HepG2 (cell line): ENCODE measurements at regions not wholly inside any gene's neighbourhood (a gene's known extent, or its start where the extent isn't known, plus 50 kb on each side); places are given as distances from the start of the nearest gene placed in this dataset.

Source experiments
- ATF1 ChIP-seq: IDR thresholded peaks from 2 replicates; pipeline ENCODE4 v1.6.1; 2016; ENCODE audit warnings: mild to moderate bottlenecking, control low read depth
- MAFF ChIP-seq: IDR thresholded peaks from 2 replicates; pipeline ENCODE4 v1.6.1; 2011; ENCODE audit warnings: low read depth, low read length, improper control_type of control experiment
- MYC ChIP-seq: sonication (generic); formaldehyde crosslinking; IDR thresholded peaks from 2 replicates; pipeline ENCODE4 v1.9.0; 2021; ENCODE audit warnings: missing genetic modification reagents, borderline replicate concordance
- POLR2A ChIP-seq, 2 experiments: IDR thresholded peaks; 2 replicates each; pipeline ENCODE4 v1.6.1; 2011; ENCODE audit warnings: low read depth in 2 of 2, low read length in 2 of 2, mild to moderate bottlenecking in 1 of 2, moderate library complexity in 1 of 2; ENCODE audit not compliant: insufficient read depth in 1 of 2
- RELA ChIP-seq: sonication (generic); formaldehyde crosslinking; IDR thresholded peaks from 2 replicates; pipeline ENCODE4 v1.4.0; 2020; ENCODE audit warnings: missing genetic modification reagents
- SMC3 ChIP-seq: IDR thresholded peaks from 2 replicates; pipeline ENCODE4 v1.6.1; 2011; ENCODE audit warnings: low read length, improper control_type of control experiment
- ZC3H4 ChIP-seq: sonication (generic); formaldehyde crosslinking; IDR thresholded peaks from 2 replicates; pipeline ENCODE4 v1.4.0; 2020; ENCODE audit warnings: missing genetic modification reagents, borderline replicate concordance
- ZFX ChIP-seq: sonication (generic); formaldehyde crosslinking; IDR thresholded peaks from 2 replicates; pipeline ENCODE4 v1.4.0; 2020; ENCODE audit warnings: mild to moderate bottlenecking, low read depth, missing genetic modification reagents, moderate library complexity
- ZNF205 ChIP-seq: IDR thresholded peaks from 2 replicates; pipeline ENCODE4 v1.6.1; 2018; ENCODE audit warnings: missing biosample characterization, missing genetic modification reagents
- ZSCAN31 ChIP-seq: sonication (generic); formaldehyde crosslinking; IDR thresholded peaks from 2 replicates; pipeline ENCODE4 v1.5.0; 2020; ENCODE audit warnings: low read depth, mild to moderate bottlenecking, missing genetic modification reagents
- TF ChIP-seq, protein P1 (sequence below), 2 experiments: fragments of 450-650 bp in 1 of 2; sonication (generic) in 1 of 2; formaldehyde crosslinking; IDR thresholded peaks; 2 replicates each; pipeline versions ENCODE4 v1.5.0 to v1.8.0; 2020 to 2022; ENCODE audit warnings: mild to moderate bottlenecking in 1 of 2, missing genetic modification reagents in 1 of 2
- TF ChIP-seq, protein P2 (sequence below), 2 experiments: IDR thresholded peaks; 2 replicates each; pipeline ENCODE4 v1.6.1; 2011 to 2012; ENCODE audit warnings: low read length in 2 of 2, borderline replicate concordance in 1 of 2, low read depth in 1 of 2, mild to moderate bottlenecking in 1 of 2, moderate library complexity in 1 of 2
- TF ChIP-seq, protein P3 (sequence below): IDR thresholded peaks from 2 replicates; pipeline ENCODE4 v1.4.0; 2020; ENCODE audit warnings: mild to moderate bottlenecking, missing genetic modification reagents
- TF ChIP-seq, protein P4 (sequence below): sonication (generic); formaldehyde crosslinking; IDR thresholded peaks from 2 replicates; pipeline ENCODE4 v1.4.0; 2020; ENCODE audit warnings: missing genetic modification reagents, borderline replicate concordance

DNA sequence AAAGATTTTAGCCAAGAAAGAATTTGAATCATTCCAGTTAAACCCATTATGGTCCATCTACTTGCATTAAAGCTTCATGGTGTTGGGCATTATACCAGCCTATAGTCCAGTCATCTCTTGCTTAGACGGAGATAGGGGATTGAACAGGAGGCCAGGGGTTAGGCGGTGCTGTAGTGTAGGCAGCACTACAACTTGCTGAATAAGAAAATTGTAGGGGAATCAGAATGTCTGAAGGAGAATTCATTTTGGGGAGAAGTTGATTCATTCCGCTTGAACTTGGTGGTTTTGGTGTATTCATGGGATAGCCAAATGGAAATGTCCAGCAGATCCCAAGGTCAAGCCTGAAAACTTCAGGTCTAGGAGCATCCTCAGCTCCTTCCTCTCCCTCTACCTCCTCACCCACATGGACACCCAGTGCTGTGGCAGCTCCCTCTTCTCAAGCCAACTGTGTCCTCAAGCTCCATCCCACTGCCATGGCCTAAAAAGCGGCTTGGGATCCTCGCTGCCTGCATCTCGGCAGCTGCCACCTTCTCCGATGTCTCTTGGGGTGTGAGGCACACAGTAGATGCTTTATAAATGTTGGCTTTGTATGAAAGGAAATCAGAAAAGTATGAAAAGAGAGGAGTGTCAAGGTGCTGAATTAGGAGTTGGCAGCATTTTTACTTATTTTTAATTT lies 63.6 kb upstream of the MNX1 start:
- TF ChIP-seq, protein P1, sequence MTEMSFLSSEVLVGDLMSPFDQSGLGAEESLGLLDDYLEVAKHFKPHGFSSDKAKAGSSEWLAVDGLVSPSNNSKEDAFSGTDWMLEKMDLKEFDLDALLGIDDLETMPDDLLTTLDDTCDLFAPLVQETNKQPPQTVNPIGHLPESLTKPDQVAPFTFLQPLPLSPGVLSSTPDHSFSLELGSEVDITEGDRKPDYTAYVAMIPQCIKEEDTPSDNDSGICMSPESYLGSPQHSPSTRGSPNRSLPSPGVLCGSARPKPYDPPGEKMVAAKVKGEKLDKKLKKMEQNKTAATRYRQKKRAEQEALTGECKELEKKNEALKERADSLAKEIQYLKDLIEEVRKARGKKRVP (CRISPR knock-in tag; IDR thresholded peaks at IDR 0.05) = no peak
- TF ChIP-seq MAFF (no peak), ZFX (CRISPR knock-in tag) (no peak), ZSCAN31 (CRISPR knock-in tag) (no peak), ATF1 (CRISPR knock-in tag) (no peak), RELA (CRISPR knock-in tag) (no peak), ZC3H4 (CRISPR knock-in tag) (no peak), MYC (CRISPR knock-in tag) (no peak), POLR2A (IDR thresholded peaks at IDR 0.05; ENCODE audit: insufficient read depth in 1 of 2, low read depth in 2 of 2, low read length in 2 of 2) (no peak), SMC3 (no peak), ZNF205 (CRISPR knock-in tag) (no peak)
- TF ChIP-seq, protein P2, sequence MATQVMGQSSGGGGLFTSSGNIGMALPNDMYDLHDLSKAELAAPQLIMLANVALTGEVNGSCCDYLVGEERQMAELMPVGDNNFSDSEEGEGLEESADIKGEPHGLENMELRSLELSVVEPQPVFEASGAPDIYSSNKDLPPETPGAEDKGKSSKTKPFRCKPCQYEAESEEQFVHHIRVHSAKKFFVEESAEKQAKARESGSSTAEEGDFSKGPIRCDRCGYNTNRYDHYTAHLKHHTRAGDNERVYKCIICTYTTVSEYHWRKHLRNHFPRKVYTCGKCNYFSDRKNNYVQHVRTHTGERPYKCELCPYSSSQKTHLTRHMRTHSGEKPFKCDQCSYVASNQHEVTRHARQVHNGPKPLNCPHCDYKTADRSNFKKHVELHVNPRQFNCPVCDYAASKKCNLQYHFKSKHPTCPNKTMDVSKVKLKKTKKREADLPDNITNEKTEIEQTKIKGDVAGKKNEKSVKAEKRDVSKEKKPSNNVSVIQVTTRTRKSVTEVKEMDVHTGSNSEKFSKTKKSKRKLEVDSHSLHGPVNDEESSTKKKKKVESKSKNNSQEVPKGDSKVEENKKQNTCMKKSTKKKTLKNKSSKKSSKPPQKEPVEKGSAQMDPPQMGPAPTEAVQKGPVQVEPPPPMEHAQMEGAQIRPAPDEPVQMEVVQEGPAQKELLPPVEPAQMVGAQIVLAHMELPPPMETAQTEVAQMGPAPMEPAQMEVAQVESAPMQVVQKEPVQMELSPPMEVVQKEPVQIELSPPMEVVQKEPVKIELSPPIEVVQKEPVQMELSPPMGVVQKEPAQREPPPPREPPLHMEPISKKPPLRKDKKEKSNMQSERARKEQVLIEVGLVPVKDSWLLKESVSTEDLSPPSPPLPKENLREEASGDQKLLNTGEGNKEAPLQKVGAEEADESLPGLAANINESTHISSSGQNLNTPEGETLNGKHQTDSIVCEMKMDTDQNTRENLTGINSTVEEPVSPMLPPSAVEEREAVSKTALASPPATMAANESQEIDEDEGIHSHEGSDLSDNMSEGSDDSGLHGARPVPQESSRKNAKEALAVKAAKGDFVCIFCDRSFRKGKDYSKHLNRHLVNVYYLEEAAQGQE (IDR thresholded peaks at IDR 0.05; ENCODE audit: borderline replicate concordance in 1 of 2, low read depth in 1 of 2, low read length in 2 of 2) = no peak
- TF ChIP-seq, protein P3, sequence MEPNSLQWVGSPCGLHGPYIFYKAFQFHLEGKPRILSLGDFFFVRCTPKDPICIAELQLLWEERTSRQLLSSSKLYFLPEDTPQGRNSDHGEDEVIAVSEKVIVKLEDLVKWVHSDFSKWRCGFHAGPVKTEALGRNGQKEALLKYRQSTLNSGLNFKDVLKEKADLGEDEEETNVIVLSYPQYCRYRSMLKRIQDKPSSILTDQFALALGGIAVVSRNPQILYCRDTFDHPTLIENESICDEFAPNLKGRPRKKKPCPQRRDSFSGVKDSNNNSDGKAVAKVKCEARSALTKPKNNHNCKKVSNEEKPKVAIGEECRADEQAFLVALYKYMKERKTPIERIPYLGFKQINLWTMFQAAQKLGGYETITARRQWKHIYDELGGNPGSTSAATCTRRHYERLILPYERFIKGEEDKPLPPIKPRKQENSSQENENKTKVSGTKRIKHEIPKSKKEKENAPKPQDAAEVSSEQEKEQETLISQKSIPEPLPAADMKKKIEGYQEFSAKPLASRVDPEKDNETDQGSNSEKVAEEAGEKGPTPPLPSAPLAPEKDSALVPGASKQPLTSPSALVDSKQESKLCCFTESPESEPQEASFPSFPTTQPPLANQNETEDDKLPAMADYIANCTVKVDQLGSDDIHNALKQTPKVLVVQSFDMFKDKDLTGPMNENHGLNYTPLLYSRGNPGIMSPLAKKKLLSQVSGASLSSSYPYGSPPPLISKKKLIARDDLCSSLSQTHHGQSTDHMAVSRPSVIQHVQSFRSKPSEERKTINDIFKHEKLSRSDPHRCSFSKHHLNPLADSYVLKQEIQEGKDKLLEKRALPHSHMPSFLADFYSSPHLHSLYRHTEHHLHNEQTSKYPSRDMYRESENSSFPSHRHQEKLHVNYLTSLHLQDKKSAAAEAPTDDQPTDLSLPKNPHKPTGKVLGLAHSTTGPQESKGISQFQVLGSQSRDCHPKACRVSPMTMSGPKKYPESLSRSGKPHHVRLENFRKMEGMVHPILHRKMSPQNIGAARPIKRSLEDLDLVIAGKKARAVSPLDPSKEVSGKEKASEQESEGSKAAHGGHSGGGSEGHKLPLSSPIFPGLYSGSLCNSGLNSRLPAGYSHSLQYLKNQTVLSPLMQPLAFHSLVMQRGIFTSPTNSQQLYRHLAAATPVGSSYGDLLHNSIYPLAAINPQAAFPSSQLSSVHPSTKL (CRISPR knock-in tag) = no peak
- TF ChIP-seq, protein P4, sequence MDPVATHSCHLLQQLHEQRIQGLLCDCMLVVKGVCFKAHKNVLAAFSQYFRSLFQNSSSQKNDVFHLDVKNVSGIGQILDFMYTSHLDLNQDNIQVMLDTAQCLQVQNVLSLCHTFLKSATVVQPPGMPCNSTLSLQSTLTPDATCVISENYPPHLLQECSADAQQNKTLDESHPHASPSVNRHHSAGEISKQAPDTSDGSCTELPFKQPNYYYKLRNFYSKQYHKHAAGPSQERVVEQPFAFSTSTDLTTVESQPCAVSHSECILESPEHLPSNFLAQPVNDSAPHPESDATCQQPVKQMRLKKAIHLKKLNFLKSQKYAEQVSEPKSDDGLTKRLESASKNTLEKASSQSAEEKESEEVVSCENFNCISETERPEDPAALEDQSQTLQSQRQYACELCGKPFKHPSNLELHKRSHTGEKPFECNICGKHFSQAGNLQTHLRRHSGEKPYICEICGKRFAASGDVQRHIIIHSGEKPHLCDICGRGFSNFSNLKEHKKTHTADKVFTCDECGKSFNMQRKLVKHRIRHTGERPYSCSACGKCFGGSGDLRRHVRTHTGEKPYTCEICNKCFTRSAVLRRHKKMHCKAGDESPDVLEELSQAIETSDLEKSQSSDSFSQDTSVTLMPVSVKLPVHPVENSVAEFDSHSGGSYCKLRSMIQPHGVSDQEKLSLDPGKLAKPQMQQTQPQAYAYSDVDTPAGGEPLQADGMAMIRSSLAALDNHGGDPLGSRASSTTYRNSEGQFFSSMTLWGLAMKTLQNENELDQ = no peak
